ENCODE measurements at regions not wholly inside any gene's neighbourhood (a gene's known extent, or its start where the extent isn't known, plus 50 kb on each side); places are given as distances from the start of the nearest gene placed in this dataset.

- H3K36me3 ChIP-seq = no peaks in the 10 kb centered on the region
- H3K27ac ChIP-seq = no peak overlapping the region
- no peak overlapping the region for H3K4me3 ChIP-seq (ENCODE audit: low read depth, low read length)
- no peaks in the 10 kb centered on the region for H3K9me3 ChIP-seq (ENCODE audit: severe bottlenecking)
- no peak for DNase-seq
- no peak for TF ChIP-seq CTCF (IDR thresholded peaks at IDR 0.05; ENCODE audit: low read depth, low read length)
- H3K27me3 ChIP-seq (ENCODE audit: insufficient read depth, low read depth, severe bottlenecking) = peaks cover 10% of the 10 kb centered on the region
Observed at GRCh38 chr10:124288928-124289850, 129.5 kb downstream of the OAT start.

GRCh38 chr10:124288486-124288885, 130.2 kb downstream of the OAT start:
- Histone ChIP-seq H3K27me3 (ENCODE audit: insufficient read depth, low read depth, severe bottlenecking) (peaks cover 10% of the 10 kb centered on the region), H3K9me3 (ENCODE audit: severe bottlenecking) (no peaks in the 10 kb centered on the region), H3K36me3 (no peaks in the 10 kb centered on the region), H3K27ac (no peak overlapping the region), H3K4me3 (ENCODE audit: low read depth, low read length) (no peak overlapping the region)
- DNase-seq = no peak
- no peak for TF ChIP-seq CTCF (IDR thresholded peaks at IDR 0.05; ENCODE audit: low read depth, low read length)

DNA sequence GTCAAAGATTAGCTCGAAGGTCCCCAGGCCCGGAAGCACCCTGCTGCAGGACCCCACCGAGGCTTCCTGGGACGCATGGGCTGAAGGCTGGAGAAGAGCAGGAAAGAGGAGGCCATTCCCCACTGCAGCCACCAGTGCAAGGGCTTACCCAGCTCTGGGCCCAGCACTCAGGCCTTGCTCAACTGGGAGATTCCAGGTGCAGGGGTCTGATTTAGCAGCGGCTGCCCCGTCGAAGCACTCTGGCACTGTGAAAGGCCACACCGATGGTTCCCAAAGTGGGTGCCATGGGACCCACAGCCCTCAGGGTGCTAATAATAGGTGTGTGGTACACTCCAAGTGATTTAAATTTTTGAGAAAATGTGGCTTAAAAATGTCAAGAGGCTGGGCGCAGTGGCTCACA, 130.9 kb downstream of the OAT start:
- Histone ChIP-seq H3K9me3 (ENCODE audit: severe bottlenecking) (no peaks in the 10 kb centered on the region), H3K36me3 (no peaks in the 10 kb centered on the region), H3K27me3 (ENCODE audit: insufficient read depth, low read depth, severe bottlenecking) (peaks cover 10% of the 10 kb centered on the region), H3K4me3 (ENCODE audit: low read depth, low read length) (no peak overlapping the region), H3K27ac (no peak overlapping the region)
- no peak for DNase-seq
- TF ChIP-seq CTCF (IDR thresholded peaks at IDR 0.05; ENCODE audit: low read depth, low read length) = no peak

DNA sequence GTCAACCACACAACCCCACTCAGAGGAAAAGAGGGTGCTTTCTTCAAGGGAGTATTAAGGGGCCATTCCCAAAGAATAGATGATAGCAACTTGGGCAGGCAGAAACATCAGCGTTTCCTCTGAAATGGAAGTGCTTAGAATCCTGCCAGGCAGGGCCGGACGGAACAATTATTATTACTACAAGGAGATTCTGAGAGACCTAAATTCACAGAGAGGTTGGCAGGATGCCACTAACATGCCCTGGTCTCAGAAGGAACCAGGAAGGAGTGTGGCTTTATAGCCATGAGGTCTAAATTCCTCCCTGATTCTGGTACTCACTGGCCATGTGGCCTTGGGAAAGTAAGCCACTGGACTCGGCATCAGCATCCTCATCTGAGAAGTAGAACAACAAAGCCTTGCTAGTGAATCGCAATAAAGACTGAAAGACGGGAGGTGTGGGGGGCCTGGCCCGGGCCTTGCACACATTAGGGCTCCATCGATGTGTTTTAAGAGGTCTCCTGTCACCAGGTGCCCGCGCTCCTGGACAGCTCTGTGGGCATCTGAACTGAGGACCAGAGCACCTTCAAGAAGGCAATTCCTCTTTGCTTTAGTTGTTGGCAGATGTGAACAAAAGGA, 131.5 kb downstream of the OAT start:
- no peaks in the 10 kb centered on the region for H3K36me3 ChIP-seq
- H3K27ac ChIP-seq = no peak overlapping the region
- H3K9me3 ChIP-seq (ENCODE audit: severe bottlenecking) = no peaks in the 10 kb centered on the region
- DNase-seq = no peak
- peaks cover 10% of the 10 kb centered on the region for H3K27me3 ChIP-seq (ENCODE audit: insufficient read depth, low read depth, severe bottlenecking)
- no peak overlapping the region for H3K4me3 ChIP-seq (ENCODE audit: low read depth, low read length)
- no peak for TF ChIP-seq CTCF (IDR thresholded peaks at IDR 0.05; ENCODE audit: low read depth, low read length)

- Histone ChIP-seq H3K36me3 (no peaks in the 10 kb centered on the region), H3K4me3 (ENCODE audit: low read depth, low read length) (no peak overlapping the region), H3K27me3 (ENCODE audit: insufficient read depth, low read depth, severe bottlenecking) (peaks cover 15% of the 10 kb centered on the region), H3K27ac (no peak overlapping the region), H3K9me3 (ENCODE audit: severe bottlenecking) (no peaks in the 10 kb centered on the region)
- no peak for DNase-seq
- no peak for TF ChIP-seq CTCF (IDR thresholded peaks at IDR 0.05; ENCODE audit: low read depth, low read length)
Observed at GRCh38 chr10:124286621-124287020, 132.1 kb downstream of the OAT start.
